ENCODE measurements at regions not wholly inside any gene's neighbourhood (a gene's known extent, or its start where the extent isn't known, plus 50 kb on each side); places are given as distances from the start of the nearest gene placed in this dataset.

GRCh38 chr2:20531633-20532262 lies 84.9 kb downstream of the RHOB start:
- CTCF ChIA-PET, result no interaction called here
- Mint-ChIP-seq H3K4me1 (no peaks in the 10 kb centered on the region), H3K4me3 (no peak overlapping the region), H3K27ac (no peak overlapping the region), H3K9me3 (no peaks in the 10 kb centered on the region), H3K27me3 (peaks cover 9% of the 10 kb centered on the region), H3K36me3 (no peaks in the 10 kb centered on the region)
- DNase-seq, result no peak

- Mint-ChIP-seq H3K4me3 (no peak overlapping the region), H3K27ac (no peak overlapping the region), H3K36me3 (no peaks in the 10 kb centered on the region), H3K4me1 (no peaks in the 10 kb centered on the region), H3K9me3 (no peaks in the 10 kb centered on the region), H3K27me3 (peaks cover 9% of the 10 kb centered on the region)
- CTCF ChIA-PET, result no interaction called here
- no peak for DNase-seq
Measured at GRCh38 chr2:20532634-20533437, 86.0 kb downstream of the RHOB start.

GRCh38 chr2:20533993-20534622 lies 87.2 kb downstream of the RHOB start:
- H3K36me3 Mint-ChIP-seq, result no peaks in the 10 kb centered on the region
- peaks cover 9% of the 10 kb centered on the region for H3K27me3 Mint-ChIP-seq
- H3K4me1 Mint-ChIP-seq, result no peaks in the 10 kb centered on the region
- CTCF ChIA-PET, result no interaction called here
- DNase-seq, result no peak
- no peak overlapping the region for H3K27ac Mint-ChIP-seq
- H3K9me3 Mint-ChIP-seq, result no peaks in the 10 kb centered on the region
- H3K4me3 Mint-ChIP-seq, result no peak overlapping the region

- Mint-ChIP-seq H3K27ac (no peak overlapping the region), H3K36me3 (no peaks in the 10 kb centered on the region), H3K9me3 (no peaks in the 10 kb centered on the region), H3K27me3 (peaks cover 14% of the 10 kb centered on the region), H3K4me1 (no peaks in the 10 kb centered on the region), H3K4me3 (no peak overlapping the region)
- CTCF ChIA-PET, result no interaction called here
- no peak for DNase-seq
Measured at GRCh38 chr2:20534913-20535801, 88.3 kb downstream of the RHOB start.

GRCh38 chr2:20536619-20537422 lies 89.9 kb downstream of the RHOB start:
- no peak for DNase-seq
- H3K27ac Mint-ChIP-seq, result no peak overlapping the region
- H3K9me3 Mint-ChIP-seq, result no peaks in the 10 kb centered on the region
- H3K4me3 Mint-ChIP-seq, result no peak overlapping the region
- CTCF ChIA-PET, result no interaction called here
- H3K27me3 Mint-ChIP-seq, result peaks cover 10% of the 10 kb centered on the region
- H3K36me3 Mint-ChIP-seq, result no peaks in the 10 kb centered on the region
- H3K4me1 Mint-ChIP-seq, result no peaks in the 10 kb centered on the region

- H3K9me3 Mint-ChIP-seq, result no peaks in the 10 kb centered on the region
- peaks cover 13% of the 10 kb centered on the region for H3K27me3 Mint-ChIP-seq
- no peaks in the 10 kb centered on the region for H3K4me1 Mint-ChIP-seq
- CTCF ChIA-PET, result no interaction called here
- no peak overlapping the region for H3K27ac Mint-ChIP-seq
- no peak overlapping the region for H3K4me3 Mint-ChIP-seq
- H3K36me3 Mint-ChIP-seq, result no peaks in the 10 kb centered on the region
- DNase-seq, result no peak
Measured at GRCh38 chr2:20537423-20538307, 90.8 kb downstream of the RHOB start.

GRCh38 chr2:20538308-20539132 lies 91.6 kb downstream of the RHOB start:
- no peak overlapping the region for H3K27ac Mint-ChIP-seq

GRCh38 chr2:20539133-20539719 lies 92.4 kb downstream of the RHOB start:
- H3K27ac Mint-ChIP-seq, result no peak overlapping the region
- DNase-seq, result no peak
- H3K9me3 Mint-ChIP-seq, result no peaks in the 10 kb centered on the region
- H3K4me3 Mint-ChIP-seq, result no peak overlapping the region
- H3K4me1 Mint-ChIP-seq, result no peaks in the 10 kb centered on the region
- H3K36me3 Mint-ChIP-seq, result no peaks in the 10 kb centered on the region
- peaks cover 17% of the 10 kb centered on the region for H3K27me3 Mint-ChIP-seq
- CTCF ChIA-PET, result no interaction called here

More at GRCh38 chr2:20538308-20539132, 91.6 kb downstream of the RHOB start:
- CTCF ChIA-PET, result no interaction called here
- Mint-ChIP-seq H3K4me3 (no peak overlapping the region), H3K4me1 (no peaks in the 10 kb centered on the region), H3K36me3 (no peaks in the 10 kb centered on the region), H3K27me3 (peaks cover 18% of the 10 kb centered on the region), H3K9me3 (no peaks in the 10 kb centered on the region)
- DNase-seq, result no peak

GRCh38 chr2:20539776-20540586 lies 93.1 kb downstream of the RHOB start:
- Mint-ChIP-seq H3K4me1 (no peaks in the 10 kb centered on the region), H3K9me3 (no peaks in the 10 kb centered on the region), H3K36me3 (no peaks in the 10 kb centered on the region), H3K27me3 (peaks cover 13% of the 10 kb centered on the region), H3K4me3 (no peak overlapping the region), H3K27ac (no peak overlapping the region)
- CTCF ChIA-PET, result interaction anchor here (0.6 kb wide), 1 partner anchor 289 kb away, joined by 3 read pairs; no protein-coding TSS in a partner anchor
- DNase-seq, result no peak

GRCh38 chr2:20540587-20541293 lies 93.9 kb downstream of the RHOB start:
- no peaks in the 10 kb centered on the region for H3K36me3 Mint-ChIP-seq
- H3K4me3 Mint-ChIP-seq, result no peak overlapping the region
- CTCF ChIA-PET, result interaction anchor here (0.6 kb wide), 1 partner anchor 290 kb away, joined by 3 read pairs; no protein-coding TSS in a partner anchor
- H3K27me3 Mint-ChIP-seq, result peaks cover 13% of the 10 kb centered on the region
- H3K4me1 Mint-ChIP-seq, result no peaks in the 10 kb centered on the region
- no peak overlapping the region for H3K27ac Mint-ChIP-seq
- no peaks in the 10 kb centered on the region for H3K9me3 Mint-ChIP-seq
- DNase-seq, result no peak

- Mint-ChIP-seq H3K27me3 (peaks cover 17% of the 10 kb centered on the region), H3K36me3 (no peaks in the 10 kb centered on the region), H3K9me3 (no peaks in the 10 kb centered on the region), H3K4me1 (no peaks in the 10 kb centered on the region), H3K4me3 (no peak overlapping the region), H3K27ac (no peak overlapping the region)
- CTCF ChIA-PET, result no interaction called here
- DNase-seq, result no peak
Measured at GRCh38 chr2:20541294-20541640, 94.4 kb downstream of the RHOB start.
